Renal cortical epithelial cell (primary cell): ENCODE measurements at regions not wholly inside any gene's neighbourhood (a gene's known extent, or its start where the extent isn't known, plus 50 kb on each side); places are given as distances from the start of the nearest gene placed in this dataset.
A peak's percentile ranks its signal among the peaks of the same experiment; 100 is the strongest.

ENCODE experiments used
- DNase-seq: peaks from one replicate; pipeline ENCODE4 v3.0.0-alpha.2; 2011; ENCODE audit warnings: low read depth

DNA sequence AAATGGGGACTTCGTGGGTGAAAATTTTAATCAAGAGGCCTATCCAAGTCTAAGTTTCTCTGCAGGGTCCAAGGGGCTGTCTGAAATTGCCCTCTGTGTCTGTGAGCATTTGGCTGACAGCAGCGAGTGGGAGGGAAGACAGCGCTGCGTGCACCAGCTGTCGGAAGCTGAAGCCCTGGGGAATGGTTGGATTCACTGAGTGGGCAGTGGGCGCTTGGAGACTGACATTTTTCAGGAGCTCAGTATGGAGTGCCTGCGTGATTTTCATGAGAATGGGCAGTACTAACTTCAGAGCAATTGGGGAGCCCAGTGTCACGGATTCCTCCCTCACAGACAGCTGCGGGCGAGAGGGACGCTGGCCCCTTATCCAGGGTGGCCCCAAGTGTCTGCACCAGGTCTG is 388.8 kb upstream of the B3GAT1 start:
- no peak for DNase-seq

DNA sequence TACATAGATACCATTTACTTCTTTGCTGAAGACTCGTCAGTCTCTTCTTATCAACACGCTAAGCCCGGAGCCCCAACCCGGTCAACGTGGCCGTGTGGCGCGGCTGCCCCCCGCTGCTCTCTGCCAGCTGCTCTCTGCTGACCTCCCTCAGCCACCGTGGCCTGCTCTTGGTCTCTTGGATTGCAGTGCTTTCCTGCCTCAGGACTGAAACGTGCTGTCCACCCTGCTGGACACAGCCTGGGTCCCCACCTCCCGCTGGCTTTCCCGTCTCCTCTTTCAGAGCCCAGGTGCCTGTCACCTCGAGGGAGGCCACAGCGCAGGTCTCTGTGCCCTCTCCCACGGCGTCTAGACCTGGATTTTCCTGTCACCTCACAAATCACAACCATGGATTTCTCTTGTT is 388.1 kb upstream of the B3GAT1 start:
- DNase-seq = no peak

DNA sequence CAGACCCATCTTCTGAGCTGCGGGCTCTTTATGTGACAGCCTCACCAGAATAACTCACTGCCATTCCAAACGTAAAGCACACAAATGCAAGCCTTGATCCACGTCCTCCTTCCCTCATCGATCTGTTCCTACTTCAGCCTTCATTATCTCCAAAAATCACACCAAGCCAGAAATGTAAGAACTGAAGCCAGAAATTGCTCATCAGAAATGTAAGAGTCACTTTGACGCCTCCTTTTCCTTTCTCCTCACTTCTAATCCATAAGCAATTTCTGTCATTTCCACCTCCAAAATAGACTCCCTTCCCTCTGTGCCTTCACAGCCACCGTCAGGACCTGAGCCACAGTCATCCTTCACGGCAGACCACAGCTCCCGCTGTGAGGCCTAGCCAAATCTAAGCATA is 387.3 kb upstream of the B3GAT1 start:
- no peak for DNase-seq

DNA sequence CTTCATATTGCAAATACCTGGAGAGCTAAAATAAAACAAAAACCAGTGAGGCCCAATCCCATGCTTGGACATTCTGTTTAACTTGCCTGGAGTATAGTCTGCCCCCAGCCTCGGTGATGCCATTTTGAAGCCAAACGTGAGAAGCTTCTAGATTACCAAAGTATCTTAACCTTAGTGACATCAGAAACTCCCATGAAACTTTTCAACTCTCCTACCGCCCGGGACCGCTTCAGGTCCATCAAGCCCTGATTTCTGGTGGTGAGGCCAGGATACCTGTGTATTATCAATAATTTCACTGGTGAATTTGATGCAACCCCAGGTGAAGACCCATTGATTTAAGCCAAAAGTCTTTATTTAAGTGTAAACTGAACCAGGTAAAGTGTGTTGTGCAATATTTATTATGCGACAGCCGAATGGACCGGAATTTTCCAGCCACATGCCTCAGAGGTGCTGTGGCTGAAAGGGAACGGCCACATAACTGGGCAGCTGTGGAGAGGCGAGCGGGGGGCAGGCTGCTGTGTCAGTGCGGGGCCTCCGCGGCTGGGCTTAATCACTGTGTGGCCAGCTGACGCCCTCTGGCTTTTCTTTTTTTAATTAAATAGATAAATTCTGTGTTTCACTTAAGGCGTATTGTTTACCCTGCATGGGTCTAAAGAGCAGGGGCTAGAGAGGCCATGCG is 385.5 kb upstream of the B3GAT1 start:
- no peak for DNase-seq

DNA sequence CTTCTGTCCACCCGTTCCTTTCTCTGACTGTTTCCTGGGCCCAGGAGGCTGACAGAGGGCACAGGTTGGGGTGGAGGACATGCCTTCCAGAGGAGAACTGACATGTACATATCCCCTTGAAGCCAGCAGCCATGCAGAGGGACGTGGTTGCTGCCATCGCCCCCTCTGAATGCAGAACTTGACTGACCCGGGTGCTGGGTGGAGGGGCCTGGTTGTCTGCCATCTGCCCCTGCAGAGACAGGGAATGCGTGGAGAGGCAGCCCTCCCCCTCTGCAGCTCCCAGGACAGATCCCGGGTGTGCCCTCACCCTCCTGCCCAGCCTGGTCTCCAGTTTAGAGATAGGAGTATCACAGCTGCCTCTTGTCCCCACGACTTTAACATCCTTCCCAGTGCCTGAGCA is 383.0 kb upstream of the B3GAT1 start:
- no peak for DNase-seq

DNA sequence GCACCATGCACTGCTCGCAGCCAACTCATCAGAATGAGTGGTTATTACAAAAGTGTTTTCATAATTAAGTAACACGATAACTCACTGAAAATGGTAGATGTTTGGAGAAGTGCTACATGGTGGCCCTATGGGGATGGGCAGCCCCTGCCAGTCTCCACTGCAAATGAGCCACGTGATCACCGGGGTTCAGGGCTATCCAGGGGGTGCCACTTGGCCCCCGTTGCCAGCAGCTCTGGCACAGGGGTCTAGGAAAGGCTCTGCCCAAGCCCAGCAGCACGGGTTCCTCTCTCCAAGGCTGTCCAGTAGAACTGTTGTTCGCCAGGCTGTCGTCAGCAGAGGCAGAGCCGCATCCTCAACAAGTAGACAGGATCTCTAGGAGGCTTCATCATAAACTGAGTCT is 382.1 kb upstream of the B3GAT1 start:
- DNase-seq = no peak

DNA sequence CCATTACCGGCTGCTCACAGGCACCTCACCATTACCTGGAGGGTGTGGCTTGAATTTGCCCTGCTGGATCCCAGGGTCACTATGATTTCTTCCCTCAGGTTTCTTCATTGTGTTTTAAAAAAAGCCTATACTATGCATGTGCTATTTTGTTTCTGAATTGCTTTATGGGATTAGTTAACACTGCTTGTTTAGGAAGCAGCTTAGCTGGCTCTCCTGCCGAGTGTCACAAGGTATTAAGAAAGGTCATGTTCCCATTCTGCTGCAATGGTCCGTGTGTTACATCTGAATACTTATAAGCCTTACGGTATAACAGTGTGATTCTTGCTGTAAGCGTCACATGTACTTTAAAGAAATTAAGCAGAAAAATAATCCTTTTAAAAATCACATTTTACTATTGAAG is 380.6 kb upstream of the B3GAT1 start:
- no peak for DNase-seq

DNA sequence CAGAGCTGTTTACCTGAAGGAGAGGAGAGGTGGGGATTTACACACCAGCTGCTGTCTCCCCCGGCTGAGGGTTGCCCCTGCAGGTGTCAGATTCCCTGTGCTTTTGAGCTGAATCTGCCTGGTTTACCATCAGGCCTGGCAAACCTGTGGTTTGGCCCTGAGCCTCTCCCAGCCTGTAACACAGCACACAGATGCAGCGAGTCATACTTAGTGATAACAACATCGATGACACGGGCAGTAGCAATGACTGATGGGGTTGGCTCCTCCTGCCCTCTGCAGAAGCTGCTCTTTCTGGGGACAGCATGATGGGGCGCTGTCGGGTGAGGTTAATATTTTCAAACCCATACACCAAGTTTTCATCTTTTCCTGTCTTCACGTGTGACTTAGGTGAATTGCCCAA is 380.0 kb upstream of the B3GAT1 start:
- DNase-seq = peak; percentile 3

DNA sequence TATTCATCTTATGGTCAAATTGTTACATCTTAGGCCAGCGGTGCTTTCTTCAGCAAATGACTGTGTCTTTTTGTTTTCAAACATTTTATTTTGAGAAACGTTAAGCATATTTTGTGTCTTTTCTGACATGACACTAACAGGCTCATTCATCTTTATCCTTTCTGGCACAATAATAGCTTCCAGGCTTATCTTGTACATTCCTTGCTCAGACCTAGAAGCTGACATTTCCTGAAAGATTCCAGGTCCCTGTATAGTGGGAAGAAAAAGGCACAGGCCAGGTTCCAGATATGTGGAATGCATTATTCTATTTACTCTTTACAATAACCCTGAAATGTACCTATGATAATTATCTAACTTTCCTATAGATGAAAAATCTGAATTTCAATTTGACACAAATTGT is 379.1 kb upstream of the B3GAT1 start:
- DNase-seq = no peak

DNA sequence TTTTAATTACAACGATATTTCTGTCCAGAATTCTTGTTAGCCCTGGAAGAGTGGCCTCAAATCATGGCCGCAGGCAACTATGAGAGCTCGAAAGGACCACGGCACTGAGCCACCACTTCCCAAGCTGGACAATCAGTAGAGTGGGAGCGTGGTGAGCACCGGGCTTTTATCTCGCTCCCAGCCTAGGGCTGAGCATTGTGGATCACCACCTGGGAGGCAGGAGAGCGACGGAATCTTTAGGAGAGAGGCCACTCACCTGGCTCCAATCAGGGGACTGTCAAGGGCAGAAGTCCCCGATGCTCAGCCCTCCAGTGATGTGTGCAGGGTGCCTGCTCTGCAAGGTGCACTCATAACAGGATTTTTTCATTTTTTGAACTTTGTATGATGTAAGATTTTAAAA is 377.1 kb upstream of the B3GAT1 start:
- no peak for DNase-seq

DNA sequence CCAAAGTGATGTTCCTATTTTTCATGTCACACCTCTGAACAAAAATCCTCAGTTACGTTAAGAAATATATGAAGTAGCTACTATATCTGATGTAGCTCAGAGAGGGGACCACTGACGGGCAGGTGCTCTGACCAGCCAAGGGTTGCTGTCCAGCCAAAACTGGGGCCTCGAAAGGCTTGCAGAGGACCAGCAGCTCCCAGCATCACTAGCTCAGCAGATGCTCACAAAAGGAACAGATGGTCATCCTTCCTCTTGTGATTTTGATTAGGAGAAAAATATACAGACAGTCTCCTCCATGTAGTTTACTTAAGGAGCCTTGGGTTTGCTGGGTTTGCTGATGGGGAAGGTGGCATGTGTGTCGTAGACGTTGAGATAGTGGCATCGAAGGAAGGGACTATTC is 374.6 kb upstream of the B3GAT1 start:
- DNase-seq = no peak

DNA sequence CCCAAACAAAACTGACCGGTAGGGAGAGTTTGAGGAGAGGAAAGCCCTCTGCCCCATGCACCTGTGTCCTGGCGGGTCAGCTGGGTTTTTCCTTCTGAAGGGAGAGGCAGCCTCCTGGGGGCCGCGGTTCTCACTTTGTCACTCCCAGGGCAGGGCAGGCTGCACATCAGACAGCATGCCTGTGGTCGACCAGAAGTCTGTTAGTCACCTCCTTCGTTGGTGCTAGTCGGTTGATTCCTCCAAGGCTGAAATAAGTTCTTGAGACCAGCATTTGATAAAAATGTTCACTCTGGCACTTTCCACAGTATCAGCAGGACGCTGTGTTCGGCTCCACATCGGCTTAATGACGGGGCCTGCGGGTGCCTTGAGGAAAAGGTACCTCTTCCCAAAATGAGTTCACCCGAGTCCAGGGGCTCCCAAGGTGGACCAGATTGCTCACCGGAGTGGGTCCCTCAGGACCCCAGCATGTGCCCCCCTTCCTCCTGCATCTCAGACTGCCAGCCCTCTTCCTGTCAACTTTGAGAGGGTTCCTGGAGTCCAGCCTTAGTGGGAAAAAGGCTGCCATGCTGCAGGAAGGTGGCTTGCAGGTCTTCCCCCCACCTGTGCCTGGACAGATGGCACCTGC is 373.7 kb upstream of the B3GAT1 start:
- DNase-seq = no peak

DNA sequence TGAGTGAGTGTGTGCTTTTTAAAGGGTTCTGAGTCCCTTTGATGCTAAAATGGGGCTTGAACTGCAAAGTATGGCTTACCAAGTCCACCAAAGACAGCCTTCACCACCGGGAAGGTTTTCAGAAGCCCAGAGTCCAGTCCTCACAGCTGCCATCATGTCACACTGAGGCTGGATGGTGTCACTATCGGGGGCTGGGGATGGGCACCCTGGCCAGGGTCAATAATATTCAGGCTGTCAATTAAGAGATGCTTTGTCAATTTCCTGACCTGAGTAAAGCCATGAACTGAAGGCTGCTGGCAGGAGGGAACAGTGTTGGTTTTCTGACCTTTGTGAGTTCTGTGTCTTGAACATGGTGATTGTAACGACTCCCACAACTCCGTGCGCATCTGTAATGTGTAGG is 373.0 kb upstream of the B3GAT1 start:
- DNase-seq = no peak

DNA sequence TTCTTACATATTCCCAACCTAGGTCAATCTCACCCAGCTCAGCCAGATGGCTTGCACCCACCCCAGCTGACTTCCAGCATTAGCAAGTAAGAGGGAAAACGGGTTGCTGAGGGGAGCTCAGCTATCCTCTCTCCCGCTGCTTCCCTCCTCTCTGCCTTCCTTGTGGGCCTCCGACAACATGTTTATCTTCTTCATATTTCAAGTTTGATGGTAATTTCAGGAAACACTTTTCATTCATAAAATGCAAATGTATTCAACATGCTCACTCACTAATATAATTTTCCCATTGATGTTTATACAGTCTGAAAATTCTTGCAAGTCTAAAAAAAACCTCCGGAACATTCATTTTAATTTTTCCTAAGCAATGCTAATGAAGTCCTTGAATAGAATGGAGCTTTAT is 372.5 kb upstream of the B3GAT1 start:
- DNase-seq = no peak

DNA sequence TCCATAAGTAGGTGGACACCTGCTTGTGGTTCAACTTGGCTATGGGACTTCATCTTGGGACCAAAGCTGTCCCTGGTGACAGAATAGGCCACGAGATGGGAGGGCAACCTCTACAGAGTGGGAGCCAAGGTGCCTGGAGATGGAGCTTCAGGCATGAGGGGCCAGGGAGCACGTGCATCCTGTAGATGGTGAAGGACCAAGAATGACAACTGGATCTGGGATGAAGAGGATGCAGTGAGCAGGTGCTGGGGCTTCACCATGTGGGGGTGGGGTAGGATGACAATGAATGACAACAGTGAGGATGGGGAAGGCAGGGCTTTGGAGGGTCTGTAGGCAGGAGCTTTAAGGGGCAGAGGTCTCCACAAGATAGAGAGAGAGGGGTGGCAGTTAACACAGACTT is 372.0 kb upstream of the B3GAT1 start:
- DNase-seq = no peak

DNA sequence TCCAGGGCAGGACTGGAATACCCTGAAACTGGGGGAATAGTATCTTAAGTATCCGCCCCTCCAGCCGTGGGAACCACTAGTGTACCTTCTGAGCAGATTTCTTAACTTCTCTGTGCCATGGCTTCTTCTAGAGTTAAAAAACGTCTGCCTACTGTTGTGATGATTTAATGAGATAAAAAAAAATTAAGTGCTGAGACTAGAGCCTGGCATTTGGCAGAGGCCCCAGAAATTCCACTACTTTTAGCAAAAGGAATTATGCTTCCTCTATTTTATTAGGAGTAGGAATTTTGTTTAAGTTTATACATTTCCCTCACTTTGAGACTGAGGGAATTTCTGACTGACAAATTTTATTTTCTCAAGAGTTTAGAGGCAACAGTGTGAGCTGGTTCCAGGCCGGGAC is 371.2 kb upstream of the B3GAT1 start:
- DNase-seq = no peak

DNA sequence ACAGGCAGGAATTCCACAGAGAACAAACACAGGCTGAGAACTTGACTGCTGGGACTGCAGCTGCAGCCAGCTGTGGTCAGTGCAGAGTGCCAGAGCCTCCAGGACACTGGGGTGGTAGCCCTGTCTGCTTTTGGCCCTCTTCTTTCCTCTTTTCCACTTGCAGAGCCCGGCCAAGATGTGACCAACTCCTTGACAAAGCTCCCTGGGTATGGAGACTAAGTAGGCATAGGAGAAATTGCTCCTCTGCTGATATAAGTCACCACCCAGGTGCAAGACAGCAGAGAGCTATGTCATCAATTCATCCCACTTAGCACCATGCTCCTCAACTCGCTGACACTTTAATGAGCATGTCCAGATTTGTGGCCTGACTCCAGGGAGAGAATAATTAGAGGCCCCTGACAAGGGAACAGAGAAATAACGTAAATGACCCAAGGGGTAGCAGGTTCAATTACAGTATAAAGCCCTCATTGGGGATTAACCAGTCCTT is 369.4 kb upstream of the B3GAT1 start:
- no peak for DNase-seq

DNA sequence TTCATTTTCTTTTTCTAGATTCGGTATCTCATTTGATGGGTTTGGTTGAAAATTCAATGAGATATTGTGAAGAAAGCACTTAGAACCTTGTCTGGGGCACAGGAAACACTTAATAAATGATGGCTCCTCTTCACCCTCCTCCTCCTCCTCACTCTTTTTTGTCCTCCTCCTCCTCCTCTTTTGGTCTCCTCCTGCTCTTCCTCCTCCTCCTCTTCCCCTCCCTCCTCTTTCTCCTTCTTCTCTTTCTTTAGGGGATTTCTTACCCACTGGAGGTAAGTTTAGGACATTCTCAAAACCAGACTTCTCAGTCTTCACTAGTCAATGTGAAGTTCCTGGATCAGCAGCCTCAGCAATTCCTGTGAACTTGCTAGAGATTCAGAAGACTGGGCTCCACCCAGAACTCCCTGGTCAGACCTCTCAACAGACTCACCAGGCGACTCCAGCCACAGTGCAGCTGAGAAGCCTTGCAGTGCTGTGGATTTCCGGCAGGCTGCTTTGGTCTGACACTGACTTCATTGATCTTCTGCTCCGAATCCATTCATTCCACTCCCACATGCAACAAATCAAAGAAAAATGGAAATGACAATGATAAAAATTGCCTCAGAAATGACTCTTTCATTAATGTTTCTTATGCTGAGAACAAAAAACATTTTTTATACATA is 368.6 kb upstream of the B3GAT1 start:
- DNase-seq = no peak

DNA sequence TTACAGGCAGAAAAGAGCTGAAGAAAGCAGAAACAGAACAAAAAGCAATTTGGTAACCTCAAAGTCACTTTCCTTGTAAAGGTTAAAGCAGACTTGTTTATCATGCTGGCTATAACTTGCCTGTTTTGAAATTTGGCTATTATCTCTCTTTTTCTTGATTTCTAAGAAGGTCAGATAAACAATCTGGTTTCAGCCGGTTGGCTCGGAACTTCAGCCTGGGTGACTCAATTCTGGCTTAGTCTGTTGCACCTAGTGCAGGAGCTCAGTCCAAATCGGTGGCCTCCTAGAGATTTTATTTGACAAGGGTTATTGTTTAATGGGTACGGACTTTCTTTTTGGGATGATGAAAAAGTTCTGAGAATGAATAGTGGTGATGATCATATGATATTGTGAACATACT is 367.1 kb upstream of the B3GAT1 start:
- no peak for DNase-seq

DNA sequence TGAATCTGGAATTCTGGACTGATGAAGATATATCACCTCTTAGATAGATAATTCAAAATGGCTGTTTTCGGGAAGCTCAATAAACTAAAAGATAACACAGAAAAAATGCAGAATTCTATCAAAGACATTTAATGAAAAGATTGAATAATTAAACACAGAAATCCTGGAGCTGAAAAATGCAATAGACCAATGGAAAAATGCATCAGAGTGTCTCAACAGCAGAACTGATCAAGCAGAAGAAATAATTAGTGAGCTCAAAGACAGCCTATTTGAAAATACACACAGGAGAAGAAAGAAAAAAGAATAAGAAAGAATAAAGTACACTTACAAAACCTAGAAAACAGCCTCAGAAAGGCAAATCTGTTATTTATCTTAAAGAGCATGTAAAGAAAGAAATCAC is 356.4 kb upstream of the B3GAT1 start:
- DNase-seq = no peak

DNA sequence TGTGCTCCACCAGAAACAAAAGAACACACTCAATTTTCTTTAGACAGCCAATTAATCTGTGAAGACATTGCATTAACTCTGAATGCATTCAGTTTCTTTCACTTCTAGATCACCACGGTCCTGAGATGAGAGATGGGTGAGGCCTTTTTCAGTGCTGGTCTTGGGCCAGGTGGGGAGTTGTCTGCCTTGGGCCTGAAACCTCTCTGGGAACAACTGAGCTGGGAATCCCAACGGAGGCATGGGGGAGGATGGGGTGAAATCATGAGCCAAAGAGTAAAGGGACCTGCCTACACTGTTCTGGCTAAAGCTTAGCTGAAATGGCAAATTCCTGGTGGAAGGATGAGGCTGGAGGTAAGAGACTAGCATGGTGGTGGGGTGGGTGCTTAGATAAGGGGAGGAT is 353.5 kb upstream of the B3GAT1 start:
- DNase-seq = no peak

DNA sequence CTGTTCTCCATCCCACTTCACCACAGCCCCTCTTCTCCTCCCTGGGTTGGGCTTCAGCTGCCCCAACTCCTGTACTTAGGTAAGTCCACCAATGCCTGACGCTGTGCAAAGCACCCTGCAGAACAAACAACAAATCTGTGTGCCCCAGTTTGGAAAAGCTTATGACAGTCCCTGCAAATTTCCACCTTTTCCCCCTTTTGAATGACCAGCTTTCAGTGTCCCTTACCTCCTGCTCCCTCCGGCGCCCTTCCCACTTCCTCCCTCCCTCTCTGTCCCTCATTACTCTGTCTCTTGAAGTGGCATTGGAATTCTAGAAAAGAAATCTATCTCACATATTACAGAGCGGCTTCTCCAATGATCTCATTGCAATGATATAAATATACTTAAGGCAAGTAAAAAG is 352.9 kb upstream of the B3GAT1 start:
- DNase-seq = no peak

DNA sequence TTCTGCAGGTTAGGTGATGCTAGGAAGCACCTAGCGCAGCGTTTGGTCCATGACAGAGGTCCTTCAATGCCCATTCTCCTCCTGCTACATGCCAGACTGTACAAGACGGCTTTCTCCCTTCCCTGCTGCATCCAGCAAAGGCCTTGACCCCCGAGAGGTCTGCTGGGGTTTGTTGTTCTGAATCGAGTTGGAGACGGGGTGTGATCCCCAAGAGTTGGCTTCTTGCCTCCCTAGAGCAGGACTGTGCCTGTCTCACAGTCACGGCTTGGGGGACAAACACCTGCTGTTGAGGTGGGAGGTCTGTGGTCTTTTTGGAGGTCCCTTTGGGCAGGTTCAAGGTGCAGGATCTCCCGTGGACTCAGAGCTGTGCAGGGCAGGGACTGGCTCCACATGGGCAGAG is 352.3 kb upstream of the B3GAT1 start:
- DNase-seq = no peak

DNA sequence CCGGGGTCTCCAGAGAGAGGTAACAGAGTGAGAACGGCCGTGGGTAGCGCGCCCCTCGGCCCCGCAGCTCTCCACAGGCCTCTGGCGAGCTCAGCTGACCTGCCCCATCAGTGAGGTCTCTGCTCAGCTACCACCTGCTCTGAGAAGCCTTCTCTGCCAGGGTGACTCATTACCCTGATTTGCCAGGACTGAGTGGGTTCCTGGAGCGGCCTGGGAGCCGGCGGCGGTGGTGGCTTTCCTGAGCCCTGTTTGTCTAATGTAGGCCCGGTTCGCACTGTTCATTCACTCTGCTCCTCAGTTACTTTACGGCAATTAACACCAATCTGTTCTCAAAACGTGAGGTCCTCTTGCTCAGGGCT is 351.0 kb upstream of the B3GAT1 start:
- DNase-seq = no peak
